MM.1S (cell line): ENCODE measurements at regions not wholly inside any gene's neighbourhood (a gene's known extent, or its start where the extent isn't known, plus 50 kb on each side); places are given as distances from the start of the nearest gene placed in this dataset.

ENCODE experiments used
- DNase-seq: peaks from one replicate; pipeline ENCODE4 v3.0.0-alpha.2; 2015
- H2AFZ ChIP-seq: fragments of 300-600 bp; sonication (generic); 2 replicates; pipeline ENCODE4 v1.6.0; 2016; ENCODE audit warnings: antibody characterized with exemption, low read length
- H3F3A ChIP-seq: fragments of 300-600 bp; sonication (generic); 2 replicates; pipeline ENCODE4 v1.6.1; 2016; ENCODE audit warnings: mild to moderate bottlenecking, antibody characterized with exemption, low read length, moderate library complexity, mixed read lengths; ENCODE audit not compliant: insufficient read depth
- H3K27ac ChIP-seq: fragments of 300-600 bp; sonication (generic); 2 replicates; pipeline ENCODE4 v1.5.1; 2016; ENCODE audit warnings: mild to moderate bottlenecking, low read length
- H3K27me3 ChIP-seq: fragments of 300-600 bp; sonication (generic); replicated peaks from 2 replicates; pipeline ENCODE4 v1.6.0; 2016; ENCODE audit warnings: low read length; ENCODE audit not compliant: insufficient read depth
- H3K36me3 ChIP-seq: fragments of 300-600 bp; sonication (generic); replicated peaks from 2 replicates; pipeline ENCODE4 v1.6.1; 2016; ENCODE audit warnings: mild to moderate bottlenecking, low read length, mixed read lengths; ENCODE audit not compliant: insufficient read depth
- H3K4me1 ChIP-seq: fragments of 300-600 bp; sonication (generic); 2 replicates; pipeline ENCODE4 v1.6.1; 2016; ENCODE audit warnings: low read length, mixed read lengths
- H3K4me2 ChIP-seq: fragments of 300-600 bp; sonication (generic); 2 replicates; pipeline ENCODE4 v1.6.0; 2016; ENCODE audit warnings: low read depth, low read length
- H3K4me3 ChIP-seq: fragments of 300-600 bp; sonication (generic); 2 replicates; pipeline ENCODE4 v1.5.1; 2016; ENCODE audit warnings: low read length, mixed read lengths
- H3K79me2 ChIP-seq: fragments of 300-600 bp; sonication (generic); 2 replicates; pipeline ENCODE4 v1.6.1; 2016; ENCODE audit warnings: mixed run types, low read length, mixed read lengths
- H3K9ac ChIP-seq: fragments of 300-600 bp; sonication (generic); 2 replicates; pipeline ENCODE4 v1.6.1; 2016; ENCODE audit warnings: low read length, mixed read lengths
- H3K9me2 ChIP-seq: fragments of 300-600 bp; sonication (generic); replicated peaks from 2 replicates; pipeline ENCODE4 v1.6.1; 2016; ENCODE audit warnings: mild to moderate bottlenecking, low read length, mixed read lengths; ENCODE audit not compliant: insufficient read depth
- H3K9me3 ChIP-seq: fragments of 300-600 bp; sonication (generic); replicated peaks from 2 replicates; pipeline ENCODE4 v1.6.1; 2016; ENCODE audit warnings: mild to moderate bottlenecking, low read length, mixed read lengths; ENCODE audit not compliant: insufficient read depth
- H4K20me1 ChIP-seq: fragments of 300-600 bp; sonication (generic); 2 replicates; pipeline ENCODE4 v1.6.1; 2016; ENCODE audit warnings: mild to moderate bottlenecking, low read length, moderate library complexity, mixed read lengths; ENCODE audit not compliant: insufficient read depth
- EZH2 ChIP-seq: fragments of 300-600 bp; sonication (generic); optimal IDR thresholded peaks from 2 replicates; pipeline ENCODE3; 2017; ENCODE audit warnings: low read depth, mild to moderate bottlenecking, antibody characterized with exemption, low read length, mixed read lengths
- EZH2phosphoT487 ChIP-seq: fragments of 300-600 bp; sonication (generic); IDR thresholded peaks from 2 replicates; pipeline ENCODE4 v1.6.1; 2018; ENCODE audit warnings: antibody characterized with exemption, low read length
- TF ChIP-seq, protein P1 (sequence below): fragments of 300-600 bp; sonication (generic); IDR thresholded peaks from 2 replicates; pipeline ENCODE4 v1.5.1; 2016; ENCODE audit warnings: antibody characterized with exemption, low read length, mixed read lengths

- no peak for DNase-seq
- no peaks in the 10 kb centered on the region for H4K20me1 ChIP-seq
- no peaks in the 10 kb centered on the region for H3F3A ChIP-seq
- H3K79me2 ChIP-seq: no peaks in the 10 kb centered on the region
- H3K27me3 ChIP-seq: no peaks in the 10 kb centered on the region
- H2AFZ ChIP-seq: no peak overlapping the region
- H3K9me3 ChIP-seq: no peaks in the 10 kb centered on the region
- no peak overlapping the region for H3K4me2 ChIP-seq
- TF ChIP-seq EZH2phosphoT487 (no peak), EZH2 (no peak)
- TF ChIP-seq, protein P1, sequence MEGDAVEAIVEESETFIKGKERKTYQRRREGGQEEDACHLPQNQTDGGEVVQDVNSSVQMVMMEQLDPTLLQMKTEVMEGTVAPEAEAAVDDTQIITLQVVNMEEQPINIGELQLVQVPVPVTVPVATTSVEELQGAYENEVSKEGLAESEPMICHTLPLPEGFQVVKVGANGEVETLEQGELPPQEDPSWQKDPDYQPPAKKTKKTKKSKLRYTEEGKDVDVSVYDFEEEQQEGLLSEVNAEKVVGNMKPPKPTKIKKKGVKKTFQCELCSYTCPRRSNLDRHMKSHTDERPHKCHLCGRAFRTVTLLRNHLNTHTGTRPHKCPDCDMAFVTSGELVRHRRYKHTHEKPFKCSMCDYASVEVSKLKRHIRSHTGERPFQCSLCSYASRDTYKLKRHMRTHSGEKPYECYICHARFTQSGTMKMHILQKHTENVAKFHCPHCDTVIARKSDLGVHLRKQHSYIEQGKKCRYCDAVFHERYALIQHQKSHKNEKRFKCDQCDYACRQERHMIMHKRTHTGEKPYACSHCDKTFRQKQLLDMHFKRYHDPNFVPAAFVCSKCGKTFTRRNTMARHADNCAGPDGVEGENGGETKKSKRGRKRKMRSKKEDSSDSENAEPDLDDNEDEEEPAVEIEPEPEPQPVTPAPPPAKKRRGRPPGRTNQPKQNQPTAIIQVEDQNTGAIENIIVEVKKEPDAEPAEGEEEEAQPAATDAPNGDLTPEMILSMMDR: no peak
- no peaks in the 10 kb centered on the region for H3K4me1 ChIP-seq
- no peak overlapping the region for H3K4me3 ChIP-seq
- no peak overlapping the region for H3K9ac ChIP-seq
- H3K36me3 ChIP-seq: no peaks in the 10 kb centered on the region
- no peaks in the 10 kb centered on the region for H3K9me2 ChIP-seq
- H3K27ac ChIP-seq: no peak overlapping the region
Observed at GRCh38 chr10:111479966-111480365, 403.1 kb downstream of the ADRA2A start.

DNA sequence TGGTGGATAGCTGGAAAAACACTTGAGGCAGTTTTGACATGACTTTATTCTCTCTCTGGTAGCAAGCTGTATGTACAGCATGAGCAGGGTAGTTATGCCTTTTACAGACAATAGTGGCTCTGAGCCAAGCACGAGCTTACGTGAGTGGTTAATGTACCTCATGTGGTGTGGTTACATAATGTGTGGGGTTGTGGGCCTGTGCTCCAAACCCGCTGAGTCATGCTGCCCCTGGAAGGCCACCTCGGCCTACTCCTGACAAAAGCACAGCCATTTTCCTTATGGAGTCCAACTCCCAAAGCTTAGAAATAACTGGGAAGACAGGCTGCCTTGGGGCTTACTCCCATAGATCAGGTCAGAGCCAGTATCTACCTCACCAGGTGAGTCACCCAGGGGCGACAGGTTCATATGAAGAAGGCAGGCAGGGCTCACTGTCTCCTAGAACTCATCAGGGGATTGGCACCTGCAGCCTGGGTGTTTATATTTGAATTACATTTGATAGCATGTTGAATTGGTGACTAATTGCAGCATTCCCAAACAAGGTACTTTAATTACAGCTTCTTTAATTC lies 404.5 kb downstream of the ADRA2A start:
- Histone ChIP-seq H3K27ac (no peak overlapping the region), H2AFZ (no peak overlapping the region), H3K27me3 (no peaks in the 10 kb centered on the region), H3K4me2 (no peak overlapping the region), H3F3A (no peaks in the 10 kb centered on the region), H3K9me2 (no peaks in the 10 kb centered on the region), H3K9me3 (no peaks in the 10 kb centered on the region), H3K9ac (no peak overlapping the region), H4K20me1 (no peaks in the 10 kb centered on the region), H3K36me3 (no peaks in the 10 kb centered on the region), H3K79me2 (no peaks in the 10 kb centered on the region), H3K4me1 (no peaks in the 10 kb centered on the region), H3K4me3 (no peak overlapping the region)
- TF ChIP-seq, protein P1: no peak
- no peak for TF ChIP-seq EZH2
- no peak for TF ChIP-seq EZH2phosphoT487
- DNase-seq: no peak

GRCh38 chr10:111481866-111482265 lies 405.0 kb downstream of the ADRA2A start:
- no peak for TF ChIP-seq EZH2
- TF ChIP-seq, protein P1: no peak
- TF ChIP-seq EZH2phosphoT487: no peak
- Histone ChIP-seq H3K4me2 (no peak overlapping the region), H4K20me1 (no peaks in the 10 kb centered on the region), H3K9me2 (no peaks in the 10 kb centered on the region), H3K36me3 (no peaks in the 10 kb centered on the region), H3K79me2 (no peaks in the 10 kb centered on the region), H3K27ac (no peak overlapping the region), H3K9me3 (no peaks in the 10 kb centered on the region), H2AFZ (no peak overlapping the region), H3K27me3 (no peaks in the 10 kb centered on the region), H3K4me3 (no peak overlapping the region), H3K4me1 (no peaks in the 10 kb centered on the region), H3K9ac (no peak overlapping the region), H3F3A (no peaks in the 10 kb centered on the region)
- no peak for DNase-seq
